Epithelial cell of proximal tubule (primary cell): ENCODE measurements at regions not wholly inside any gene's neighbourhood (a gene's known extent, or its start where the extent isn't known, plus 50 kb on each side); places are given as distances from the start of the nearest gene placed in this dataset.

Experiments
- DNase-seq: peaks from one replicate; pipeline ENCODE4 v3.0.0-alpha.2; 2011; ENCODE audit warnings: low read depth
- H3K4me3 ChIP-seq: 2 replicates; pipeline ENCODE4 v1.5.1; 2011; ENCODE audit warnings: low read depth, mild to moderate bottlenecking, low read length
- TF ChIP-seq, protein P1 (sequence below): conservative IDR thresholded peaks from 2 replicates; pipeline ENCODE4 v1.5.1; 2012; ENCODE audit warnings: low read depth, mild to moderate bottlenecking, low read length

- no peak for DNase-seq
- TF ChIP-seq, protein P1, sequence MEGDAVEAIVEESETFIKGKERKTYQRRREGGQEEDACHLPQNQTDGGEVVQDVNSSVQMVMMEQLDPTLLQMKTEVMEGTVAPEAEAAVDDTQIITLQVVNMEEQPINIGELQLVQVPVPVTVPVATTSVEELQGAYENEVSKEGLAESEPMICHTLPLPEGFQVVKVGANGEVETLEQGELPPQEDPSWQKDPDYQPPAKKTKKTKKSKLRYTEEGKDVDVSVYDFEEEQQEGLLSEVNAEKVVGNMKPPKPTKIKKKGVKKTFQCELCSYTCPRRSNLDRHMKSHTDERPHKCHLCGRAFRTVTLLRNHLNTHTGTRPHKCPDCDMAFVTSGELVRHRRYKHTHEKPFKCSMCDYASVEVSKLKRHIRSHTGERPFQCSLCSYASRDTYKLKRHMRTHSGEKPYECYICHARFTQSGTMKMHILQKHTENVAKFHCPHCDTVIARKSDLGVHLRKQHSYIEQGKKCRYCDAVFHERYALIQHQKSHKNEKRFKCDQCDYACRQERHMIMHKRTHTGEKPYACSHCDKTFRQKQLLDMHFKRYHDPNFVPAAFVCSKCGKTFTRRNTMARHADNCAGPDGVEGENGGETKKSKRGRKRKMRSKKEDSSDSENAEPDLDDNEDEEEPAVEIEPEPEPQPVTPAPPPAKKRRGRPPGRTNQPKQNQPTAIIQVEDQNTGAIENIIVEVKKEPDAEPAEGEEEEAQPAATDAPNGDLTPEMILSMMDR = no peak
- H3K4me3 ChIP-seq = no peak overlapping the region
Observed at GRCh38 chr2:43124687-43125057, 101.7 kb downstream of the ZFP36L2 start.

DNA sequence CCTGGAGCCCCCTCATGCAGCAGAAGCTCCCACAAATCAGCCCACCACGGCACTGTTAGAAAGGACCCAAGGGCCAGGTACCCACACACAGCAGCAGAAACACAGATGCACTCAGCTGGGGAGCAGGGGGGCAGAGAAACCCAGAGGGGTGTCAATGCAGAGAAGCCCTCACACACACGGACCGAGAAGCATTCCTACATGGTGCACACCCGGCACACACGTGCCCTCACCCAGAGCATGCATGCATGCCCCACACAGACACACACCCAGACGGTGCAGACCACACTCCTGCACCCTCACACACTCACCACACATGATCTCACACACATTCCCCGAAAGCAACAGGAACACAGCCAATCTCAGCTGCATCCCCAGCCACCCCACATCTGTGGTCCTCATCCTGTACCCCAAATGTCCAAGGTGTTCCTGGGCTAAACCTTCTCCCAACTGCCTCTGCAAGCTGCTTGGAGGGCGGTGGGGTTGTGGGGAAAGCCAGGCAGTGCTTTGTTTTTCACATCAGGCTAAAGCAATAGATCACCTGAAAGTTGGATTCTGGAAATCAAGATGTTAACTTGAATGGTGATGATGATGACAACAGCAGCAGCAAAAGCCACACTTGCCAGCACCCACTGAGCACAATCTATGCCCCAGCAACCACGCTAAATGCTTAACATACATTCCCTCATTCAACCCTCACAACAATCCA, 102.3 kb downstream of the ZFP36L2 start:
- no peak for DNase-seq
- TF ChIP-seq, protein P1 = no peak
- no peak overlapping the region for H3K4me3 ChIP-seq

DNA sequence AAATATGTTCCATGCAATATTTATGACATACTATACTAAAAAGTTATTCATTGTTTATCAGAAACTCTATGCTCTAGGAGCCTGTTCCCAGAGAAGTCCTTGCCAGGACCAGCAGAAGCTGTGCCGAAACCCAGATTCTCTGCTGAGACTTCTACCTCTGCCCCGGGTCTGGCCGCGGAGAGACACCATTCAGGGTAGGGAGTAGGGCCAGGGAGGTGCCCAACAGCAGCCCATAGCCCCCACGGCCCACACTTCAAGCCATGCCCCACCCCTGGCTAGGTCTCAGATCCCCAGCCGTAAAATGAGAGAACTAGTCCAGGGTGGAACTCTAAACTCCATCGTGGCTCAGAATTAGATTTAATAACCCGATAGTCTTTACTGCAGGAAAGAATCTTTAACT, 102.9 kb downstream of the ZFP36L2 start:
- no peak for DNase-seq
- H3K4me3 ChIP-seq = no peak overlapping the region
- TF ChIP-seq, protein P1 = no peak

- no peak for DNase-seq
- no peak overlapping the region for H3K4me3 ChIP-seq
- TF ChIP-seq, protein P1 = no peak
Observed at GRCh38 chr2:43123028-43123427, 103.4 kb downstream of the ZFP36L2 start.

- TF ChIP-seq, protein P1 = no peak
- no peak for DNase-seq
Observed at GRCh38 chr2:43121580-43122314, 104.7 kb downstream of the ZFP36L2 start.

DNA sequence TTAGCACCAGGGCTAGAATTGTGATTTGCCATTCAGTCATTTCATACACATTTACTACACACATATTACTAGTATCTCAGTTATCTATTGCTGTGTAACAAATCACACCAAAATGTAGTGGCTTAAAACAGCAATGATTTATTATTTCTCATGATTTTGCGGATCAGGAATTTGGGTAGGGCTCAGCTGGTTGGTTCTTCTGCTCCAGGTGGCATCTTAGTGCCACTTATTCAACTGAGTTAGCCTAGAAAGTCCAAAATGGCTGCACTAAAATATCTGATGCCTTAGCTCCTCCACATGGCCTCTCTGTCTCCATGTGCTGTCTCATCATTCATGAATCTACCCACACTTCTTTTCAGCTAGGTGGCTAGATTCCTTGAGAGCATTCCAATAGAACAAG, 107.1 kb downstream of the ZFP36L2 start:
- no peak for DNase-seq
- TF ChIP-seq, protein P1 = no peak
- no peak overlapping the region for H3K4me3 ChIP-seq

More at GRCh38 chr2:43121580-43122314, 104.7 kb downstream of the ZFP36L2 start:
- no peak overlapping the region for H3K4me3 ChIP-seq
